Tibial nerve (tissue), 4 donors: ENCODE measurements at regions not wholly inside any gene's neighbourhood (a gene's known extent, or its start where the extent isn't known, plus 50 kb on each side); places are given as distances from the start of the nearest gene placed in this dataset.
"Not testable (repeated sequence)": the region's sequence is repeated elsewhere in the genome, so short reads cannot be mapped to it uniquely, and the experiment has no call there.

Source experiments
- DNase-seq, 2 donors: peaks; one replicate each; pipeline ENCODE4 v3.0.0-alpha.2; 2019; ENCODE audit warnings: low spot score in 2 of 2
- H3K27ac ChIP-seq, 4 donors: fragments of 200-600 bp; sonication (generic) in 3 of 4; one replicate each; pipeline ENCODE4 v1.5.1; 2017 to 2019; ENCODE audit warnings: mild to moderate bottlenecking in 1 of 4
- H3K27me3 ChIP-seq, 2 donors: fragments of 200-600 bp; sonication (generic) in 1 of 2; one replicate each; pipeline versions ENCODE4 v1.5.1 to v1.6.0; 2017 to 2019
- H3K36me3 ChIP-seq, 3 donors: fragments of 200-600 bp; sonication (generic); one replicate each; pipeline ENCODE4 v1.5.1; 2018 to 2019
- H3K4me1 ChIP-seq, 4 donors: fragments of 200-600 bp; sonication (generic) in 3 of 4; one replicate each; pipeline ENCODE4 v1.5.1; 2017 to 2019
- H3K4me3 ChIP-seq, 4 donors: fragments of 200-600 bp; sonication (generic) in 3 of 4; one replicate each; pipeline ENCODE4 v1.5.1; 2017 to 2019; ENCODE audit warnings: mild to moderate bottlenecking in 1 of 4, moderate library complexity in 1 of 4
- H3K9me3 ChIP-seq, 4 donors: fragments of 200-600 bp; sonication (generic) in 3 of 4; one replicate each; pipeline ENCODE4 v1.5.1; 2017 to 2019
- CTCF ChIP-seq, 5 experiments: fragments of 200-600 bp in 3 of 5; fragments of 450-650 bp in 2 of 5; sonication (generic) in 3 of 5; IDR thresholded peaks; one replicate each; pipeline ENCODE4 v1.5.1; 2016 to 2019; ENCODE audit warnings: antibody characterized with exemption in 5 of 5, mild to moderate bottlenecking in 3 of 5, moderate library complexity in 2 of 5
- EP300 ChIP-seq, 2 donors: sonication (generic); formaldehyde crosslinking; IDR thresholded peaks; one replicate each; pipeline ENCODE4 v1.6.1; 2017; ENCODE audit warnings: antibody characterized with exemption in 2 of 2, mild to moderate bottlenecking in 1 of 2
- POLR2A ChIP-seq, 2 donors: fragments of 450-650 bp; IDR thresholded peaks; one replicate each; pipeline ENCODE4 v1.6.1; 2017; ENCODE audit warnings: antibody characterized with exemption in 2 of 2, mild to moderate bottlenecking in 2 of 2, moderate library complexity in 2 of 2
- WGBS, 2 donors: methylation state at CpG; one replicate each; pipeline ENCODE4 v1.1.5; 2018; 5-methylcytosine and 5-hydroxymethylcytosine counted together

- TF ChIP-seq EP300 (IDR thresholded peaks at IDR 0.05) = no peak
- no peak for TF ChIP-seq POLR2A (IDR thresholded peaks at IDR 0.05)
- no peak for TF ChIP-seq CTCF (IDR thresholded peaks at IDR 0.05)
- Histone ChIP-seq H3K4me1 (no peaks in the 10 kb centered on the region), H3K27me3 (no peaks in the 10 kb centered on the region), H3K36me3 (no peaks in the 10 kb centered on the region), H3K4me3 (no peak overlapping the region), H3K27ac (no peak overlapping the region), H3K9me3 (no peaks in the 10 kb centered on the region)
- DNase-seq = no peak
- 91 to 95% methylated on average over 4 of the region's 4 CpGs for WGBS, 2 donors
These were observed 1109.2 kb upstream of the ALCAM start for GRCh38 chr3:104257486-104257885.

GRCh38 chr3:104263477-104263876, 1103.2 kb upstream of the ALCAM start:
- no peak for DNase-seq
- H3K36me3 ChIP-seq = no peaks in the 10 kb centered on the region
- H3K9me3 ChIP-seq = no peaks in the 10 kb centered on the region
- H3K27ac ChIP-seq = no peak overlapping the region
- no peaks in the 10 kb centered on the region for H3K27me3 ChIP-seq
- H3K4me1 ChIP-seq = no peaks in the 10 kb centered on the region
- TF ChIP-seq EP300 (IDR thresholded peaks at IDR 0.05) = no peak
- no peak for TF ChIP-seq CTCF (IDR thresholded peaks at IDR 0.05)
- no peak for TF ChIP-seq POLR2A (IDR thresholded peaks at IDR 0.05)
- H3K4me3 ChIP-seq = no peak overlapping the region
- WGBS, 2 donors = 88 to 92% methylated on average over 2 of the region's 2 CpGs

- WGBS, 2 donors = 87 to 93% methylated on average over 1 of the region's 1 CpG
- H3K27me3 ChIP-seq, H3K9me3 ChIP-seq, H3K4me3 ChIP-seq, H3K36me3 ChIP-seq, DNase-seq, H3K4me1 ChIP-seq, H3K27ac ChIP-seq: not testable (repeated sequence)
These were observed 1100.5 kb upstream of the ALCAM start for GRCh38 chr3:104266219-104266618.

- 56 to 78% methylated on average over 4 to 6 of the region's 6 CpGs for WGBS, 2 donors
- no peaks in the 10 kb centered on the region for H3K27me3 ChIP-seq
- H3K4me1 ChIP-seq = peaks cover 0 to 2% (median 0%) of the 10 kb centered on the region in 4 donors
- TF ChIP-seq EP300 (IDR thresholded peaks at IDR 0.05) = no peak
- no peak for TF ChIP-seq CTCF (IDR thresholded peaks at IDR 0.05)
- no peak for TF ChIP-seq POLR2A (IDR thresholded peaks at IDR 0.05)
- no peak overlapping the region for H3K27ac ChIP-seq
- no peak overlapping the region for H3K4me3 ChIP-seq
- H3K36me3 ChIP-seq = no peaks in the 10 kb centered on the region
- H3K9me3 ChIP-seq = peaks cover 0 to 9% (median 0%) of the 10 kb centered on the region in 4 donors
- no peak for DNase-seq
These were observed 1096.9 kb upstream of the ALCAM start for GRCh38 chr3:104269771-104270170.

- Histone ChIP-seq H3K27me3 (no peaks in the 10 kb centered on the region), H3K4me1 (peaks cover 0 to 2% (median 0%) of the 10 kb centered on the region in 4 donors), H3K9me3 (peaks cover 0 to 35% (median 6%) of the 10 kb centered on the region in 4 donors), H3K27ac (no peak overlapping the region), H3K4me3 (no peak overlapping the region), H3K36me3 (no peaks in the 10 kb centered on the region)
- TF ChIP-seq CTCF (IDR thresholded peaks at IDR 0.05) (peak; percentile 54 to 70 (median 69)), EP300 (IDR thresholded peaks at IDR 0.05) (no peak)
- WGBS, 2 donors = 67 to 73% methylated on average over 4 of the region's 4 CpGs
- peak in 1 of 2 donors; percentile 43 for DNase-seq
These were observed 1093.6 kb upstream of the ALCAM start for GRCh38 chr3:104273046-104273649.

- Histone ChIP-seq H3K27ac (no peak overlapping the region), H3K9me3 (peaks cover 0 to 43% (median 6%) of the 10 kb centered on the region in 4 donors), H3K27me3 (no peaks in the 10 kb centered on the region), H3K36me3 (no peaks in the 10 kb centered on the region), H3K4me1 (peaks cover 0 to 2% (median 0%) of the 10 kb centered on the region in 4 donors), H3K4me3 (no peak overlapping the region)
- DNase-seq = no peak
- TF ChIP-seq EP300 (IDR thresholded peaks at IDR 0.05) (no peak), POLR2A (IDR thresholded peaks at IDR 0.05) (no peak), CTCF (IDR thresholded peaks at IDR 0.05) (no peak)
These were observed 1091.5 kb upstream of the ALCAM start for GRCh38 chr3:104275199-104275598.
